GM19372 (cell line): ENCODE measurements at regions not wholly inside any gene's neighbourhood (a gene's known extent, or its start where the extent isn't known, plus 50 kb on each side); places are given as distances from the start of the nearest gene placed in this dataset.

Source experiments
- ATAC-seq: cut with Tn5 transposase; IDR thresholded peaks from one replicate; pipeline ENCODE4 v1.9.1; 2021; ENCODE audit warnings: mild to moderate bottlenecking, low read depth, moderate library complexity; ENCODE audit not compliant: unreplicated experiment

DNA sequence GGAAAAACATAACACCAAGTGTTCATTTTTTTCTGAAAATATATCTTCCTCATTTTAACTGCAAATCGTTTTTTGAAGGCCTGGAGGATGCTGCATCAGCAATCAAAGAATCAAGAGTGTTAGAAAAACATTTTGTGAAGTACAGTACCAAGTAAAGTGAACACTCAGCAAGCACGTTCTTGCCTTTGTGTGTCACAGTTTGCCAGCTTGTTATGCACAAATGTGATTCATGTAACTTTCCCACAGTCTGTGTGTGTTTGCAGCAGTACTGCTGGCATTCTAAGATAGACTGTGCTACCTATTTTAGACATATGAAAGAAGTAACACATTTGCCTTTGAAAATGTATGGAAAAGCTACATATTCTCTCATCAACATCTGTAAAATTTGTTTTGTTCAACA lies 1617.7 kb downstream of the RPA4 start:
- ATAC-seq = no peak

GRCh38 chrX:98506907-98507306 lies 1623.2 kb downstream of the RPA4 start:
- ATAC-seq = no peak

GRCh38 chrX:98514032-98514431 lies 1630.3 kb downstream of the RPA4 start:
- no peak for ATAC-seq

DNA sequence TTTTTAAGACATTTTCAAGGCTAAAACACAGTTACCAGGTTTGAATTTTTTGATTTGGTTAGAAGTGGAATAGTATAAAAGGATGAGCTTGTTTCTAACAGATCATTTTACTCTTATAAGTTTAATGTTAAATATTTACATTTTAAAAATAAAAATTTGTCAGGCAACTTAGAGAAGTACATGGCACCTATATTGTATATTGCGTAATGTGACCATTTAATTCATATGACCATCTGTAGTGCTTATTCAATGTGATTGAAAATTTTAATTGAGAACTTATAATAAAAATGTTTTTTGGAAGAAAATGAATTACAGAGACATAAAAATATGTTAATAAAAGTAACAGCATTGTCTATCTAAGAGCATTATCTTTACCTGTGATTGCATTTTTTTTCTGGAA lies 1632.4 kb downstream of the RPA4 start:
- ATAC-seq = no peak

DNA sequence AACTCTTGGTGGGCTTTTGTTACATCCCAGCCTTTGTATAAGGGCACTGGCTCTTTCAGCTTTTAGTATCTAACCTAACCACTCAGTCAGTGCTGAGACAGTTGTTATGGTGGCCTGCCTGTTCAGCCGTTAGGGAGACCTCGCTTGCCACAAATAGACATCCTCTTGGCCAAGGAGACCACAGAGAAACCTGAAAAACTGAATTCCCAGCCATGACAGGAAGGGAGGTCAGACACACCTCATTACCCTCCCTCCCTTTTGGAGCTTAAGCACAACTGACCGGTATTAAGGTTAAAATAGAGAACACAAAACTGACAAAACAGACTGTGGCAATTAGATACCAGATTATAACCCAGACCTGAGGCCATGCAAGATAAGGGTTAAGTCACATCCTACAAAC lies 1639.3 kb downstream of the RPA4 start:
- ATAC-seq = no peak

- ATAC-seq = no peak
These were observed 1639.8 kb downstream of the RPA4 start for GRCh38 chrX:98523521-98523920.

DNA sequence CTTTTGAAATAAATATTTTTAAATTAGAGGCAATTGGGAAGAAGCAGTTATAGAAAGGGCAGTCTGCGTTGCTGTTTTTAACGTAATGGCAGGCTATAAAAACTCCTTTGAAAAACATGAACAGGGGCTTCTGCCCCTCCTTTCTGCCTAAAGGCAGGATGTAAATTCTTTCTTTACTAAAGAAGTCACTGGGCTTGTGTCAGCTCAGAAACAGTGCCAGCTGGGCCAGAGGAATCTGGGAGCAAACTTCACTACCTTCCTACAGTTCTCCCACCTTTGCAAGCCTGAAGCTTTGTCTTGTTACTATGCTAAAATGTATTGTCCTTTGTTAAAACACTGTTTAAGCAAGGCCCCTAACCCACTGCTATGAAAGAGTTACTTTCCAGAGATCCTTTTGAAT lies 1664.8 kb downstream of the RPA4 start:
- no peak for ATAC-seq

GRCh38 chrX:98568795-98569194 lies 1685.1 kb downstream of the RPA4 start:
- no peak for ATAC-seq

- no peak for ATAC-seq
These were observed 1722.2 kb downstream of the RPA4 start for GRCh38 chrX:98605941-98606340.

DNA sequence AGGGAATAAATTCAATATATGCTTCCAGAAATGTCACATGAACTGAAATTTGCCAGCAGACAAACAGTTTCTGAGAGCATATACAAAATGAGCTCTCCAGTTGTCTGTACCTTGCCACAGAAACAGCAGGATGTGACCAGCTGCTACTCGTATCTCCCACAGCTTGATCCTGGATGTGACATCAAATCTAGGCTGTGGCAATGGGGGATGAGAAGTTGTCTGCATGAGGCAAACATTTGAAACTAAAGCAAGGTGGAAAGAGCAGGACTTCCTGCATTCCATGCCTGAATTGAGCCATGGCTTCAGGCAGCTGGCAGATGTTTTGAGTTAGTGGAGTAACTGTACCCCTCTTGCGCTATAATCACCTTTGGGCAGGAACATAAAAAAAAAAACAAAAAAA lies 1724.0 kb downstream of the RPA4 start:
- ATAC-seq = no peak

- ATAC-seq = no peak
These were observed 1743.9 kb downstream of the RPA4 start for GRCh38 chrX:98627645-98628044.

DNA sequence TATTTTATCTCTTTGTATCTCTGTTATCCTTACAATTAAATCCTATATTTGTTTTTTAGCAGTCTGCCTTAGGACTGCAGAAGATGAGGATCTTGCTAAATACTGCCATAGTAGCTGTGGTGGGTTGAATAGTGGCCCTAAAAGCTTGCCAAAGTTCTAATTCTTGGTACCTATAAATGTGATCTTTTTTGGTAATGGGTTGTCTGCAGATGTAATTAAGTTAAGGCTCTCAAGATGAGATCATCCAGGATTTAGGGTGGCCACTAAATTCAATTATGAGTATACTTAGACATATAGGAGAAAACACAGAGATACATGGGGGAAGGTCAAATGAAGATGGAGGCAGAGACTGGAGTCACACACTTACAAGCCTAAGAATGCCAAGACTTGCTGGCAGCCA lies 1753.7 kb downstream of the RPA4 start:
- no peak for ATAC-seq

GRCh38 chrX:98646351-98646750 lies 1762.6 kb downstream of the RPA4 start:
- ATAC-seq = no peak

DNA sequence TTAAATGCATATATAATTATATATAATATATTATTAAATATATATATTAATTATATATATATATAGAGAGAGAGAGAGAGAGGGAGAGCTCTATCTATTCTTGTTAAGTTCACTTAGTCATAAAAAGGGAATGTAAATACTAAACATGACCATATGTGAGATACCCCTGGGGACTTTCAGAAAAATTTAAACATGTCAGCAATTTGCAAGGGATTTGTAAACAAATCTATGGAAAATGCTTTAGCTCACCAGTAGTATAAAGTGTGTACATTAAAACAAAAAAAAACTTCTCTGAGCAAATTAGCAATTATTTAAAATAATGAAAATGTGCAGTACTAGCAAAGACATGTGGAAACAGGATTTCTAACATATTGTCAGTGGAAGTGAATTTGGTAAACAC lies 1755.5 kb downstream of the PCDH19 start:
- ATAC-seq = no peak
